ENCODE measurements at regions not wholly inside any gene's neighbourhood (a gene's known extent, or its start where the extent isn't known, plus 50 kb on each side); places are given as distances from the start of the nearest gene placed in this dataset.

GRCh38 chr1:173103006-173103405 lies 52.3 kb upstream of the TNFSF18 start:
- no peaks in the 10 kb centered on the region for H3K4me1 Mint-ChIP-seq
- H3K36me3 Mint-ChIP-seq (ENCODE audit: insufficient read depth) = no peaks in the 10 kb centered on the region
- no peak overlapping the region for H3K27ac Mint-ChIP-seq (ENCODE audit: low read depth)
- no peaks in the 10 kb centered on the region for H3K27me3 Mint-ChIP-seq
- H3K9me3 Mint-ChIP-seq = peaks cover 21% of the 10 kb centered on the region
- DNase-seq (ENCODE audit: low spot score in 2 of 2) (no peak), ATAC-seq (replicated peaks; ENCODE audit: extremely low read depth, poor library complexity, severe bottlenecking) (no peak)
- no peak overlapping the region for H3K4me3 Mint-ChIP-seq

GRCh38 chr1:173101589-173101988 lies 50.8 kb upstream of the TNFSF18 start:
- Mint-ChIP-seq H3K27me3 (no peaks in the 10 kb centered on the region), H3K4me1 (no peaks in the 10 kb centered on the region), H3K27ac (ENCODE audit: low read depth) (no peak overlapping the region), H3K9me3 (peaks cover 11% of the 10 kb centered on the region), H3K4me3 (no peak overlapping the region), H3K36me3 (ENCODE audit: insufficient read depth) (no peaks in the 10 kb centered on the region)
- DNase-seq (ENCODE audit: low spot score in 2 of 2) (no peak), ATAC-seq (replicated peaks; ENCODE audit: extremely low read depth, poor library complexity, severe bottlenecking) (no peak)

GRCh38 chr1:173100476-173101107 lies 49.9 kb upstream of the TNFSF18 start:
- DNase-seq (ENCODE audit: low spot score in 2 of 2) (no peak), ATAC-seq (replicated peaks; ENCODE audit: extremely low read depth, poor library complexity, severe bottlenecking) (no peak)
- Mint-ChIP-seq H3K4me1 (no peaks in the 10 kb centered on the region), H3K27ac (ENCODE audit: low read depth) (no peak overlapping the region), H3K27me3 (no peaks in the 10 kb centered on the region), H3K4me3 (no peak overlapping the region), H3K36me3 (ENCODE audit: insufficient read depth) (no peaks in the 10 kb centered on the region), H3K9me3 (peaks cover 11% of the 10 kb centered on the region)

Measured in central memory CD8-positive, alpha-beta T cell (primary cell).